SU-DHL-6 (cell line): ENCODE measurements at regions not wholly inside any gene's neighbourhood (a gene's known extent, or its start where the extent isn't known, plus 50 kb on each side); places are given as distances from the start of the nearest gene placed in this dataset.

Experiments
- H2AFZ ChIP-seq: fragments of 200-600 bp; sonication (generic); 2 replicates; pipeline ENCODE4 v1.6.1; 2014; ENCODE audit warnings: low read depth, mild to moderate bottlenecking, moderate library complexity, mixed read lengths, antibody characterized with exemption, low read length; ENCODE audit not compliant: severe bottlenecking
- H3F3A ChIP-seq: fragments of 200-600 bp; shearing (Covaris generic); 2 replicates; pipeline ENCODE4 v1.6.0; 2016; ENCODE audit warnings: antibody characterized with exemption, mild to moderate bottlenecking; ENCODE audit not compliant: insufficient read depth
- H3K27ac ChIP-seq: fragments of 200-600 bp; sonication (generic); 2 replicates; pipeline ENCODE4 v1.5.1; 2016; ENCODE audit warnings: low read depth, mild to moderate bottlenecking, low read length, moderate library complexity, mixed read lengths
- H3K27me3 ChIP-seq: fragments of 200-600 bp; sonication (generic), shearing (Covaris generic); 2 replicates; pipeline ENCODE4 v1.6.0; 2014; ENCODE audit warnings: mild to moderate bottlenecking, low read length
- H3K36me3 ChIP-seq: fragments of 200-600 bp; sonication (generic); 2 replicates; pipeline ENCODE4 v1.6.1; 2014; ENCODE audit warnings: mild to moderate bottlenecking, low read length, mixed read lengths
- H3K4me2 ChIP-seq: fragments of 300-600, 200-600 bp; shearing (Covaris generic), sonication (generic); 2 replicates; pipeline ENCODE4 v1.6.0; 2014; ENCODE audit warnings: low read length, low read depth, mild to moderate bottlenecking; ENCODE audit not compliant: poor library complexity, severe bottlenecking
- H3K4me3 ChIP-seq: fragments of 200-600 bp; sonication (generic); 2 replicates; pipeline ENCODE4 v1.5.1; 2014; ENCODE audit warnings: antibody characterized with exemption, low read length, mild to moderate bottlenecking, mixed read lengths; ENCODE audit not compliant: insufficient read depth, poor library complexity, severe bottlenecking
- H3K79me2 ChIP-seq: fragments of 200-600 bp; sonication (generic); 2 replicates; pipeline ENCODE4 v1.6.1; 2014; ENCODE audit warnings: mild to moderate bottlenecking, low read length, moderate library complexity; ENCODE audit not compliant: insufficient read depth
- H3K9ac ChIP-seq: fragments of 200-600 bp; sonication (generic); 2 replicates; pipeline ENCODE4 v1.7.0; 2014; ENCODE audit warnings: mild to moderate bottlenecking, low read length
- H3K9me2 ChIP-seq: fragments of 200-600 bp; sonication (generic); replicated peaks from 2 replicates; pipeline ENCODE4 v1.6.1; 2014; ENCODE audit warnings: low read length; ENCODE audit not compliant: insufficient read depth
- H3K9me3 ChIP-seq: fragments of 200-600 bp; sonication (generic); 2 replicates; pipeline ENCODE4 v1.6.1; 2014; ENCODE audit warnings: low read length, mixed read lengths; ENCODE audit not compliant: insufficient read depth
- H4K20me1 ChIP-seq: fragments of 200-600 bp; sonication (generic); 2 replicates; pipeline ENCODE4 v1.6.1; 2014; ENCODE audit warnings: low read depth, mild to moderate bottlenecking, antibody characterized with exemption, low read length, moderate library complexity, mixed read lengths
- CTCF ChIP-seq: fragments of 200-600 bp; sonication (generic); IDR thresholded peaks from one replicate; pipeline ENCODE4 v1.5.1; 2017; ENCODE audit warnings: antibody characterized with exemption, mild to moderate bottlenecking, low read length, moderate library complexity; ENCODE audit not compliant: insufficient read depth, poor library complexity, severe bottlenecking
- EZH2phosphoT487 ChIP-seq: fragments of 200-600 bp; sonication (generic), shearing (Covaris generic); conservative IDR thresholded peaks from 2 replicates; pipeline ENCODE4 v1.6.1; 2018; ENCODE audit warnings: mild to moderate bottlenecking, antibody characterized with exemption, low read length, moderate library complexity, mixed read lengths

DNA sequence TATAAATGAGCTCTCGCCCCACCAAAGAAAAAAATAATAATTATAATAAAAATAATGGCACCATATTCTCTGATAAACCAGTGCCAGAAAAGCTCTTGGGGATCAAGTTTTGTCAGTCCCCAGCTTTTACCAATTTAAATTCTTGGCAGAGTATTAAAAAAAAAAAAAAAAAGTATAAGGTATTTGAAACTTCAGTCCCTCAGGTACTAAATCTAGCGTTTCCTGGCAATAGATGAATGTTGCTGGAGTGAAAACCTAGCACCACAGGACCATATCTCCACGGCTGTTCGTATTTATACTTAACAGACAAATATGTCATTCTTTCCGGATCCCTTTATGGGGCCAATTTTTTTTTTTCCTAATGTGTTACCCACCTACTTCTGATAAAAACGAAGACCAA lies 646.2 kb downstream of the CCDC171 start:
- H3K9me2 ChIP-seq: no peaks in the 10 kb centered on the region
- no peak for TF ChIP-seq CTCF
- TF ChIP-seq EZH2phosphoT487: no peak
- H3K4me2 ChIP-seq: no peak overlapping the region
- no peak overlapping the region for H3K27ac ChIP-seq
- H4K20me1 ChIP-seq: no peaks in the 10 kb centered on the region
- no peaks in the 10 kb centered on the region for H3K36me3 ChIP-seq
- H2AFZ ChIP-seq: no peak overlapping the region
- H3K9ac ChIP-seq: no peak overlapping the region
- H3K79me2 ChIP-seq: no peaks in the 10 kb centered on the region
- H3K27me3 ChIP-seq: no peaks in the 10 kb centered on the region
- no peaks in the 10 kb centered on the region for H3F3A ChIP-seq
- H3K9me3 ChIP-seq: no peaks in the 10 kb centered on the region
- no peak overlapping the region for H3K4me3 ChIP-seq

DNA sequence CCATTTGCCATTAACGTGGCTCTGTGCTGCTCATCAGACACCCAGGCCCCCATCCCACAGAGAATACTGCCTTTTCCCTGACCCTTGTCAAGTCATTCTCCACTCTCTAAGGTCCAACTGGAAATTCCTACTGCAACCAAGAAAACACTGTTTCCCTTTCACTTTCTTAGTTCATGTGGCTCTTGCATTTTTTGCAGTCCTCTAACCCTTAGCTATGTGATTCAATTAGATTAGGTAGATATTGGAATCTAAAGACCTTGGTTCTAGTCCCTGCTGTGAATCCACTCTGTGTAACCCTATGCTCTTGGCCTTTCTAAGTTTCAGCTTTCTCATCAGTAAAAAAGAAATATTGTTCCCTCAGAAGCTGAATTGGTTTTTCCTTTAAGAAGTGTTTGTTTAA lies 649.4 kb downstream of the CCDC171 start:
- H3K79me2 ChIP-seq: no peaks in the 10 kb centered on the region
- H2AFZ ChIP-seq: no peak overlapping the region
- no peak overlapping the region for H3K9ac ChIP-seq
- TF ChIP-seq CTCF (no peak), EZH2phosphoT487 (no peak)
- H3K36me3 ChIP-seq: no peaks in the 10 kb centered on the region
- H3K4me2 ChIP-seq: no peak overlapping the region
- H3K27ac ChIP-seq: no peak overlapping the region
- H3K4me3 ChIP-seq: no peak overlapping the region
- H4K20me1 ChIP-seq: no peaks in the 10 kb centered on the region
- no peaks in the 10 kb centered on the region for H3K9me2 ChIP-seq
- no peaks in the 10 kb centered on the region for H3F3A ChIP-seq
- no peaks in the 10 kb centered on the region for H3K27me3 ChIP-seq
- H3K9me3 ChIP-seq: no peaks in the 10 kb centered on the region

DNA sequence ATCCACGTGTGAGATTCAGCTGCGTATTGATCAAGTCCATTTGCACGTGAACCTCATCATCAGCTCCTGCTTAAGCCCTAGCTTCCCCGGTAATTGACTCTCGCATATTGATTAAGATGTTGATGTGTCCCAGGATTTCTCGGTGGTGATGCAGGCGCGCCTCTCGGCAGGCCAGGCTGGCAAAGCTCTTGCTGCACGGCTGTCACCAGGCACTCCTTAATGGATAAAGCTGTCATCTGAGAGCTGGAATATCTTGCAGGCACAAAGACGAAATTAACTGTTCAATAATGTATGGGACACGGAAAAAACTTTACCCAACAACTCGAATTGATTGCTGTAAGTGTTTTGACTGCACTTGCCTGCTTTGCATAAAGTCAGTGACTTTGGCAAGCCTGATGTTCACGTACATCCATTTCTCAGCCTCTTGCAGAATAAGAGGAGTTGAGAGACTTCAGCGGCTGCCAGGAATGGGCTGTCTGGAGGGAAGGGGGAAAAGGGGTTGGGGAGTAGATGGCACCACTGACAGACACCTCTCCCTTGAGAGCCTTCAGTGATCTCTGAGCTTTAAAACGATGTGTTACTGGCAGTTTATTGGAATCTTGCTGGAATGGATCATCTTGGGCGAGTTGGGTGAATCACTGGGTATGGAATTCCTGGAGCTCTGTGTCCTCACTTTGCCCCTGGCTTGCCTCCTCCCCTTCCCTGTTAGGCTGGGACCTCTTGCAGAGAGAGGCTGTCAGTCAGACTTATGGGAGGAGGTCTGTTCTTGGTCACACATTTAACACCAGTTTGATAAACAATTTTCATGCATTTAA lies 650.3 kb downstream of the CCDC171 start:
- Histone ChIP-seq H3F3A (no peaks in the 10 kb centered on the region), H3K4me3 (no peak overlapping the region), H4K20me1 (no peaks in the 10 kb centered on the region), H3K27me3 (no peaks in the 10 kb centered on the region), H3K9ac (no peak overlapping the region), H3K9me3 (no peaks in the 10 kb centered on the region), H3K36me3 (no peaks in the 10 kb centered on the region), H3K27ac (no peak overlapping the region), H3K79me2 (no peaks in the 10 kb centered on the region), H2AFZ (no peak overlapping the region), H3K4me2 (no peak overlapping the region), H3K9me2 (no peaks in the 10 kb centered on the region)
- no peak for TF ChIP-seq CTCF
- TF ChIP-seq EZH2phosphoT487: no peak
